GM18519 (cell line): ENCODE measurements at regions not wholly inside any gene's neighbourhood (a gene's known extent, or its start where the extent isn't known, plus 50 kb on each side); places are given as distances from the start of the nearest gene placed in this dataset.
"Not testable (repeated sequence)": the region's sequence is repeated elsewhere in the genome, so short reads cannot be mapped to it uniquely, and the experiment has no call there.

ENCODE experiments used
- ATAC-seq: cut with Tn5 transposase; IDR thresholded peaks from one replicate; pipeline ENCODE4 v1.9.1; 2021; ENCODE audit warnings: mild to moderate bottlenecking, moderate library complexity; ENCODE audit not compliant: unreplicated experiment, low FRiP score

DNA sequence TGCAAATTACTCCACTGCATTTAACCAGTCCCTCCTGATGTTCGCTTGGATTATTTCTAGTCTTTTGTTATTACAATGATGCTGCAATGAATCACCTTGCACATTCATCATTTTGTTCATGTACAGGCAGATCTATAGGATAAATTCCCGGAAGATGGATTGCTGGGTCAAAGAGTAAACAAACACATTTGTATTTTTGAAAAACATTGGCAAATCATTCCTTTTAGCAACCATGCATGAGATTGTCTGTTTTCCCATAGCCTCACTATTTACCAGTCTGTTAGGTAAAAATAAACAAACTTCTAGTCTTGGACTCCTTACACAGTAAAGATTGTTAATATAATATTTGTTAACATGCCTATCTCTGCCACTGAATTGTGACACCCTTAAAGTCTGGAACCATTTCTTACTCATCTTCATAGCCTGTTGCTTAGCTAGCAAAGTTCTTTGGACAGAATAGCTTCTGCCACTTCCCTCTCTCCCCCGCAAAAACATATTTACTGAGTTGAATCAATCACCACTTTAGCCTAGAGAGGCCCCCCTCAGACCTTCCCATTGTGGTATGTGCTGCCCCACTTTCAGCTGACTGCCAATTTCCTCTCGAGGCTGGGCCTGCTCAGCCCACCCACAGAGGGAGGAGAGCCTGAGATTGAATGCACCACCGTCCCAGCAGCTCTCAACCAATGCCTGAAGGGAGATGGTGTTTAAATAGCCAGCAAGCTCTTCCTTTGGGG lies 108.4 kb upstream of the ATXN3L start:
- ATAC-seq: no peak

DNA sequence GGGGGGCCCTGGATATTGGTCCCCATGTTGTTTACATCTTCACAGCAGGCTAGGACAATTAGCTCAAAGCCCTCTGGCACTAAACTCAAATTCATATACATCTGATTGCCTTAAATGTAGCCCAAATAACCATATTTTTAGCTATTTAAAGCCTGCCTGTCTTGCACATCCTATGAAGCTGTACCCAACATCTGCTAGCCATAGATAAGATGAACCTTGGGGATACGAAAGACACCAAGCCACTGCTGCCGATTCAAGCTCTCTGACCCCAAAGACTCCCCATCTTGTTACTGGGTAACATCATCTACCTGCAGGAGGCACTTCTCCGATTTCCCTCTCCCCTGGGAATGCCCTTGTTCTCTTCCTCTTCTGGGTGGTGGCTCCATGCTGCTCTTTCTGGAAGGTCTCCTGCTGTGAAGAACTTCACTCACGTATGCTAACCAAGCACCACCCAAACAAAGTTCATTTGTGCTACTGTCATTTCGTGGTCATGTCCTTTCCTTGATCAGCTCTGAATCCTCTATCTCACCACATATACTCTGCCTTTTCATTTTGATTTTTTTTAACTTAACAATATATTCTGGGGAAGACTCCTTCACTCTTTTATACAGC lies 107.7 kb upstream of the ATXN3L start:
- no peak for ATAC-seq

DNA sequence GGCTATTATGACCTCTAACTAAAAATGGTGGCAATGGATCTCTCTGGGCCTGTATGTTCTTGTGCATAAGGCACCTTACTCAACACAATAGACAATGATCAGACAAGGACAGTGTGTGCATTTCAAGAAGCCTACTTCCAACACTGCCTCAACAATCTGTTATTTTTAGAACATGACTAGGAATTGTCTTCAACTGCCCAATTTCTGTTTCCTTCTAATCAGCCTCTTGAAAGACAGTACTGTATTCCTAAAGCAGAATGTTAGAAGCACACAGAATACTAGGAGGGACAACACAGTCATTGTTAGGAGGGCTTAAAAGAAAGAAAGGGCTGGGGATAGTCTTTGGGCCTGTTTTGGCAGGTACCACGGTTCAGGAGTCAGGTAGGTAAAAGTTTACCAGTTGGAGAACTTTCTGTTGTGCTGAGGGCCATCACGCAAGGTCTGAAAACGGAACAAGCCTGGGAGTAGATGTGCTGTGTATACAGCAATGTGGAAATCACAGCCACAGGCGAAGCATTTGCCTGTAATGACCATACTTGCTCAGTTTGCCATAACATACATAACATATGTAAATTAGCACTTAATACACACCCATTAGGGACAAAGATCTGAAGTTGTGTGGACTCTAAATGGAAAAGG lies 100.8 kb upstream of the ATXN3L start:
- ATAC-seq: no peak

DNA sequence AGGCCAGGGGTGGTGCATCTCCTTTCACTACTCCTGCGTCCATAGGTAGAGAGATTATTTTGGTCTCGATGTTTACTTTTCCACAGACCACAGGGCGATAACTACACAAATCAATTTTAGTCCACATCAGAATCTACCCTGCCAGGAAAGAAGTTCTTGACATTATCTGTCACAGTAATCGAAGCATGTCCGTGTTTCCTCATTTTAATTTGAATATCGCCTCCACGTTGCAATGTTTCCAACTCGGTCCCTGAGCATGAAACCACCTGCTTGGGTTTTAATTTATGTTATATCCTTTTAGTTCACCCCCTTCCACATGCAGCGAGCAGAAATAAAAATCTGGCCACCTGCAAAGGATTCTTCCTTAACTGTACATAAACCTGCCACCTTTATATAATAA lies 100.1 kb upstream of the ATXN3L start:
- no peak for ATAC-seq

DNA sequence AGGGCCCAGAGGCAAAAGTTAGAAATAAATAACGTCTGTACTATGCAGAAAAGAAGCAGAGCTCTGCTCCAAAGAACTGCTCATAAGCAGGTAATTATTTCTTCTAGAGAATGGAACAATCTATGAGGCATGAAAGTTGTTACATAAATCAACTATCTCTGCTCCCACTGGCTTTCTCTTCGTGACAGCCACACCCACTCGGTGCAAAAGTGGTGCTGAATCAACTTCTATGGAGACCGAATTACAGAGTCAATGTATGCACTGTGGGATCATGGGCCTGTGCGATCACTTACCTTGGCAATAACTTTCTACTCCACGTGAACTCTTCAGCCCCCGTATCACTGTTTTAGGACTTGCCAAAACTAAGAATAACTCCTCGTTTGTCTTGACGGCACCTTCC lies 99.4 kb upstream of the ATXN3L start:
- no peak for ATAC-seq

DNA sequence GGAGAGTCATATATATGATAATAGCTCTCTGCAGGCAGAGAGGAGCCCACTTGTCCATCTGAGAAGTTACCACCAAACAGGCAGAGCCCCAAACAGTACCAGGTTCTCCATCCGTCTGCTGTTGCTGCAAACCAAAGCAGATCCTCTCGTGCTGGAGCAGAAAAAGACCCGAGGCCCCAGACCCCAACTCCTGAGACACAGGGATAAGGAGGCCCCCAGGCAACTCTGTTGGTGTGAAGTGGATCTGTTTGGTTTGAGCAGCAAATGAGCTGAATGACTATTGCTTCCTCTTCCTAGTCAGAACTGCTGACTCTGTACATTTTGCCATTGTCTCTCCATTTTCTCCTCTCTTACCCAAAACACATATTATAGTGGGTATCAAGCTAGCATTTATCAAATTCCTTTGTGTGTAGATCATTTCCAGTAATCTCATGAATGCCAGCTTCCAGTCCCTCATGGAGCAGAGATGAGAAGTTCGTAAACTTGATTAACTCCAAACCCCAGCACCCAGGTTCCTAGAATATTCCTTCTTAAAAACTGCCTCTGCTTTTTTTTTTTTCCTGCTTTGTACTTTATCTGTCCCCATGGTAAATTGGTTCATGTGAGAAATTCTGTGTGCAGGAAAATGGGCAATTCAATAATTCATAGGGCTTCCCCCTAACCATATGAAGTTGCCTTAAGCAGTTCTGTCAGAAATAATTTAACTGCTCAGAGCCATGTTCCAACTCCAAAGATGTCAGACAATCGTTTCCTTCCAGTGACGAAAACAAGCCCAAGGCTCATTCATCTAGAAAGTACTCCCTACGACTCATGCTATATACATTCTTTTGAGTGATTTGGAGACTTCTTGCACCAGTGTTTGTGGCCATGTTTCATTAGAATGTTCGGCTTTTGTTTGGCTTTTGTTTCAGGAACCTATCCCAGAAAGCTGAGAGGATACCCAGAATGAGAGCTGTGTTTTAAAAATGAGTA lies 98.6 kb upstream of the ATXN3L start:
- ATAC-seq: no peak

DNA sequence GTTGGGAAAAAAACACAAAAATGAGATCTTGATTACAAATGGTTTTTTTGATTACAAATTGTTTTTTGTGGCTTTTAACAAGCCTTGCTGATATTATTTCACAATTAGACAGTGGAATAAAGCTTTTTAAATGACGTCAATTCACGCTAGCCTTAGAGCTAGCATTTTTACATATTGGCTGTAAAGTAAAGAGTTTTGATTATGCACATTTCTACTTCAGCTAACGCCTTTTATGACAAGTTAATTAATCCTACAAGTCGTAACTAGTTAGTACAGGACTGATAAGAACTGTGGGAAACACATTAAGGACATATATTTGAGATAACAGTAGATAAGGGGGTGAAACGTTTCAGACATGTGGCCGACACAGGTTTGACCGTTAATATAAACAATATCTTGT lies 95.7 kb upstream of the ATXN3L start:
- no peak for ATAC-seq

DNA sequence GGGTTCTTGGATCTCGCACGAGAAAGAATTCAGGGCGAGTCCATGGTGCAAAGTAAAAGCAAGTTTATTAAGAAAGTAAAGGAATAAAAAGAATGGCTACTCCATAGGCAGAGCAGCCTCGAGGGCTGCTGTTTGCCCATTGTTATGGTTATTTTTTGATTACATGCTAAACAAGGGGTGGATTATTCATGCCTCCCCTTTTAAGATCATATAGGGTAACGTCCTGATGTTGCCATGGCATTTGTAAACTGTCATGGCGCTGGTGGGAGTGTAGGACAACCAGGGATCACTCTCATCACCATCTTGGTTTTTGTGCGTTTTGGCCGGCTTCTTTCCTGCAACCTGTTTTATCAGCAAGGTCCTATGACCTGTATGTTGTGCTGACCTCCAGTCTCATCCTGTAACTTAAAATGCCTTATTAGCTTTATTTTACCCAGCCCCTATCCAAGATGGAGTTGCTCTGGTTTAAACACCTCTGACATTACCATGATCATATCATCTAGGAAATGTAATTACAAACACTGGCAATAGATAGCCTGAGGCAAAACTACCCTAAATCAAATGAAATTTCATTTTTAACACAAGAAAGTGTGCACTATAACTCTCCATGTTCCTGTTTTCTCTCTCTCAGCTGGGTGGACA lies 94.3 kb upstream of the ATXN3L start:
- no peak for ATAC-seq

DNA sequence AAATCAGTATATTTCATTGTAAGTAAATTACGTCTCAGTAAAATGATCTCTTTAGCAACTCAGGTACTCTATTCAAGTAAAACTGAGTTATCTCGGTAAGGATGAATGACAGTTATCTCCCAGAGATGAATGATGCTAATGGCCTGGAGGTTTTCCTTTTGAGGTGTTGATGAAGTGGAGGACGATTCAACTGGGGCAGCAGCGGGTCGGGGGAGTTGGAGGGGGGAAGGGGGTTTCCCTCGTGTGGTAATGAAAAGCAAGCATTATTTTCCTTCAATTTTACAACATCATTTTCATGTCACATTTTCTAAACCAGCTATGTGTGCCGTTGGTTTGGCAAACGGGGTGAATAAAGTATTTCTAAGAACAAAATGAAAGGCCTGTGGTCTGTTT lies 92.4 kb upstream of the ATXN3L start:
- no peak for ATAC-seq

DNA sequence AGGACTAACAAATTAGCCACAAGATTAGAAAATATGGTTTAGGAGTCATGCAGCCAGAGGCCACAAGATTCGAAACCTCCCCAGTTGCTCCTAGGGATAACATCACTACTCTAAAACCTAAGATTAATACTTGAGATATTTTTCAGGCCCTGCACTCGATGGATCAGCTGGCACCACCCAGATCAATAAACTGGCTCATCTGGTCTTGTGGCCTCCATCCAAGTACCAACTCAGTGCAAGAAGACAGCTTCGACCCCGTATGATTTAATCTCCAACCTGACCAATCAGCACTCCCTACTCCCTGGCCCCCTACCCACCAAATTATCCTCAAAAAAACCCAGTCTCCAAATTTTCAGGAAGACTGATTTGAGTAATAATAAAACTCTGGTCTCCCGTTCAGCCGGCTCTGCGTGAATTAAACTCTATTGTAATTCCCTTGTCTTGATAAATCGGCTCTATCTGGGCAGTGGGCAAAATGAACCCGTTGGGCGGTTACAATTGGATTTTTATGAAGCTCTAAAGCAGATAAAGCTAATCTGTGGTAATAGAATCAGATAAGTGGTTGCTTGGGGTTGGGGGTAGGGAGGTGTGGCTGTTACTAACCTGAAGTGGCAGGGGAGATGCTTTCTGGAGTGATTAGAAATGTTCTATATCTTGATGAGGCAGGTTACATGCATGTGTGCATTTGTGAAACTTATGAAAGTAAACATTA lies 91.8 kb upstream of the ATXN3L start:
- no peak for ATAC-seq

DNA sequence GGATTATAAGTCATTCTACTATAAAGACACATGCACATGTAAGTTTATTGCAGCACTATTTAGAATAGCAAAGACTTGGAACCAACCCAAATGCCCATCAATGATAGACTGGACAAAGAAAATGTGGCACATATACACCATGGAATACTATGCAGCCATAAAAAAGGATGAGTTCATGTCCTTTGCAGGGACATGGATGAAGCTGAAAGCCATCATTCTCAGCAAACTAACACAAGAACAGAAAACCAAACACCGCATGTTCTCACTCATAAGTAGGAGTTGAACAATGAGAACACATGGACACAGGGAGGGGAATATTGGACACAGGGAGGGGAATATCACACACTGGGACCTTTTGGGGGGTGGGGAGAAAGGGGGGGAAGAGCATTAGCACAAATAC lies 88.7 kb upstream of the ATXN3L start:
- not testable (repeated sequence) for ATAC-seq

DNA sequence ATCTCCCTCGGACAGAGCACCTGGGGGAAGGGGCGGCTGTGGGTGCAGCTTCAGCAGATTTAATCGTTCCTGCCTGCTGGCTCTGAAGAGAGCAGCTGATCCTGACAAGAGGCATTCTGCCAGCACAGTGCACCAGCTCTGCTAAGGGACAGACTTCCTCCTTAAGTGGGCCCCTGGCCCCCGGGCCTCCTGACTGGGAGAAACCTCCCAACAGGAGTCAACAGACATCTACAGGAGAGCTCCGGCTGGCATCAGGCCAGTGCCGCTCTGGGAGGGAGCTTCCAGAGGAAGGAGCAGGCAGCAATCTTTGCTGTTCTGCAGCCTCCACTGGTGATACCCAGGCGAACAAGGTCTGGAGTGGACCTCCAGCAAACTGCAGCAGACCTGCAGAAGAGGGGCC lies 84.9 kb upstream of the ATXN3L start:
- not testable (repeated sequence) for ATAC-seq

DNA sequence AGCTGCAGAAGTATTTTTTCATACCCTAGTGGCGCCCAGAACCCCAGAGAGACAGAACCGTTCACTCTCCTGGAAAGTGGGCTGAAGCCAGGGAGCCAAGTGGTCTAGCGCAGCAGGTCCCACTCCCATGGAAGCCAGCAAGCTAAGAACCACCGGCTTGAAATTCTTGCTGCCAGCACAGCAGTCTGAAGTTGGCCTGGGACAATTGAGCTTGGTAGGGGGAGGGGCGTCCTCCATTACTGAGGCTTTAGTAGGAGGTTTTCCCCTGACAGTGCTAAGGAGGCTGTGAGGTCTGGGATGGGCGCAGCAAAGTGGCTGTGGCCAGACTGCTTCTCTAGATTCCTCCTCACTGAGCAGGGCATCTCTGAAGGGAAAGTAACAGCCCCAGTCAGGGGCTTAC lies 84.5 kb upstream of the ATXN3L start:
- ATAC-seq: no peak

DNA sequence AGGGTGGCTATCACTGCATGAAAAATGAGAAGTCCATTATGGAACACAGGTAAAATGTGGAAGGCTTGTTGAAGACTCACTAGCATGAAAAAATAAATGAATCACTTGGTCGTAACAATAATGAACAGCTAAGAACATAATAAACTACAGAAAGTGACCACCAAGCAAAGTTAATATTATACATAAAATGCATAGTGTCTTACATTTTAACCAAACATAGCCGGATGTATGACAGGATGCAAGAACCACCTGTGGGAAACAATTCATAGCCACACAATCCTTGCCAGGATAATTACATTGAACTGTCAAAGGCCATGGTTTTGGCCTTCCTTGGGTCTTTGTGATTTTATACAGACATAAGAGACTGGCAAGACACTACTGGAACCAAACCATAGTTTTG lies 81.9 kb upstream of the ATXN3L start:
- no peak for ATAC-seq

DNA sequence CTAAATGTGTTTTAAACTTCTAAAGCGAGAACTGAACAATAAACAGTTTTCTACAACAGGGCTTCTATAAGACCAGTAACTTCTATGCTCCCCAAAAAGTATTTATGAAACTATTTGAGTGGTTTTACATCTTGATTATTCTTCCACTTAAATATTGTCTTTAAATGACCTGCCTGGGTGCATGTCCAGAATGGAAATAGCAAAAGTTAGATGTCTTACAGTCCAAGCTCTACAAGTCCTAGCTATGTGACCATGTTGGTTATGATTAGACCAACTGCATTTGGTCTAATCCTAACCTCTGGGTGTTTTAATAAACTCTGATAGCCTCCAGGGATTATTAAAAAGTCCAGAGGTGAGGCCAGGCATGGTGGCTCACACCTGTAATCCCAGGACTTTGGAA lies 79.0 kb upstream of the ATXN3L start:
- ATAC-seq: no peak

DNA sequence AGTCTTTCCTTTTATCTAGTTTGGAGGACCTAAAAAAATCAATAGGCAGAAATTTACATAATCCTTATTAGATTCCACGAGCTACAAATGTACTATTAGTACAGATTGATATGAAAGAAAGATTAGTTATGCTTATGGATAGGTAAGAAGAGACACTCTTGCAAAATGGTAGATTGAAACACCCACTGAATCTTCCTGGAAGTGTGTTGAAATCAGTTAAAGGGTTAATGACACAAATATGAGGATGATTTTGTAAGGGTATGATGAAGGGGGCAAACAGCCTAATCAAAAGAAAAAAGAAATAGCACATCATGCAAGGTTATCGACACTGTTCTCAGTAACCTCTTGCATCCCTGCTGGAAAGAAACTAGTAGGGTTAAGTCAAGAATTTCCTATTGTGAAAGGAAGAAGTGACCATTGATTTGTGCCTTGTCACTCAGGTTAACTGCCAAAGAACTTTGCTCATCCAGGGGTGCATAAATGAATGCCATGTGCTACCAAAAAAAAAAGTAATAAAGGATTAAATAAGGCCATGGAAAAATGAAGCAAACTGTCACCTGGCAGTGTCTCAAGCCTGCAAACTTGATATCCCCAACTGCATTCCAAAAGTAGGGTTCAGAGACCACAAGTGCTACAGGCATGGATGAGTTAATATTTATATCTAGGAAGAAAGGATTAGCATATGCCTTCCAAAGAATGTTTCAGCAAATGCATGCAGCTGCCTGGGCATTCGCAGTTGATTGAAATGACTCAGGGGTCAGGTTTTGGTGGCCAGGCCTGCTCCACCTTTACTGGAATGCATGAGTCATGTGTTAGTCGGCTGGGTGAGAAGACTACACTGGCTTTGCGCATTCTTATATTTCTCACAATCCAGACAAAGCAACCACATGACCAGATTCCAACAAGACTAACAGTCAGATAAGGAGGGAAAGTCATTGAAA lies 78.3 kb upstream of the ATXN3L start:
- ATAC-seq: no peak

DNA sequence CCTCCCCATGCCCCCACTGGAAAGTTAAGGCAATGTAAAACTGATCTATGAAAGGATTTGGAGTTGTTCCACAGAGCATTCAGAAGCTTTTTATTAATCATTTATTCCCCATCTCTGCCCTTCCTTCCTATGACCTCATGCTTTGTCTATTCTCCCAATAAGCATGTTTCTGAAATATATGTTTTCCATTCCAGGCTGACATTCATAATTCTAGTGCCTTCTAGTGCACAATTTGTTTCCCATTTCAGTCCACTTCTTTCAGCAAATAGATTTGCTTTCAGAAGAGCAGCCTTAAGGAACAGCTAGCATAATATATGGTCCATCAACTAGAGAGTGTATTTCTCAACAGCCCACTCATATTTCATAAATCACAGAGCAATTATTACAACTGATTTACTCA lies 77.1 kb upstream of the ATXN3L start:
- ATAC-seq: no peak

DNA sequence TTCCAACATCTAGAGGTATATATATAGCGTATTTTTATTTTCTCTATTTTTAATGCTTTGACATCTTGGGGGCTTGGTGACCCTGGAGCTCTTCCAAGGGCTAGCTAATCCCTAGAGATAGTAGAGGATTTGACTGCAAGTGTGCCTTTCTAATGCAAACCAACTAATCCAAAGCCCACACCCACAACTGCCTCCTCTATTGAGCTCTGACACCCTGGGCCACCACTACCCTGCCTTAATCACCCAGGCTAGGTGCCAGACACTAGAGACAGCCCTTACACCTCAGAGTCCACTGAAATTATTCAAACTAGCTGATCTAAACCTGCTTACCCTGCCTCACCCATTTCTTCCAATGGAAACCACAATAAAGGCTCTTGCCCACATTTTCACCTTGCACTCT lies 69.6 kb upstream of the ATXN3L start:
- ATAC-seq: no peak
